Pancreas (tissue), 10 donors: ENCODE measurements at regions not wholly inside any gene's neighbourhood (a gene's known extent, or its start where the extent isn't known, plus 50 kb on each side); places are given as distances from the start of the nearest gene placed in this dataset.
A peak's percentile ranks its signal among the peaks of the same experiment; 100 is the strongest.

Experiments used
- ATAC-seq, 4 donors: fragments of 200-7000 bp; cut with Tn5 transposase; one replicate each; pipeline versions ENCODE4 v1.8.0 to v1.9.1; 2020; ENCODE audit warnings: mild to moderate bottlenecking in 4 of 4, moderate library complexity in 4 of 4
- DNase-seq, 6 donors: peaks; one replicate each; pipeline ENCODE4 v3.0.0-alpha.2; 2020
- FAIRE-seq: peaks from 2 replicates; lab custom pipeline; 2012; peaks lifted over from hg19 to GRCh38; lab: Jason Lieb, UNC
- H3K27ac ChIP-seq, 4 donors: fragments of 200-600 bp; sonication (generic); 1 replicate in 3 of 4; 2 replicates in 1 of 4; pipeline versions ENCODE4 v1.5.0 to v1.8.0; 2020
- H3K27me3 ChIP-seq, 4 donors: fragments of 200-600 bp; one replicate each; pipeline ENCODE4 v1.8.0; 2021
- H3K36me3 ChIP-seq, 3 donors: fragments of 200-600 bp; sonication (generic) in 1 of 3; one replicate each; pipeline versions ENCODE4 v1.5.0 to v1.8.0; 2020 to 2021
- H3K4me1 ChIP-seq, 3 donors: fragments of 200-600 bp; one replicate each; pipeline ENCODE4 v1.8.0; 2021
- H3K4me3 ChIP-seq, 4 donors: fragments of 200-600 bp; sonication (generic) in 2 of 4; one replicate each; pipeline versions ENCODE4 v1.5.0 to v1.8.0; 2020 to 2021
- H3K9me3 ChIP-seq, 4 donors: fragments of 200-600 bp; one replicate each; pipeline ENCODE4 v1.8.0; 2021
- WGBS, 2 donors: extraction: QIAGEN DNeasy Blood & Tissue Kit; methylation state at CpG; one replicate each; pipeline ENCODE4 v1.1.7; 2013; 5-methylcytosine and 5-hydroxymethylcytosine counted together
- intact Hi-C, 3 donors: fragments of 100-400 bp; cut with DNase I; formaldehyde crosslinking; loops; one replicate each; pipeline versions ENCODE4 v1.11.1 to v1.14.2; 2022
- TF ChIP-seq, protein P1 (sequence below), 4 donors: fragments of 200-600 bp; sonication (generic) in 3 of 4; IDR thresholded peaks; one replicate each; pipeline versions ENCODE4 v1.5.0 to v1.8.0; 2021; ENCODE audit warnings: antibody characterized with exemption in 4 of 4
- donor health status: healthy with polysubstance abuse.
- donor health status: DM: no; HTN: no; CAD: no; lungs with moderate emphysema.
- donor health status: DM: no; HTN: no; CAD: no.
- donor health status: control.
- donor health status: control.
- donor health status: Bipolar disorder and iron deficiency.
- donor health status: DM: yes; HTN: yes; CAD: no.
- donor health status: DM: no; HTN: no; CAD: no.
- donor health status: DM: no; HTN: no; CAD: no.
- donor health status: DM: yes; HTN: yes; CAD: no.

- ATAC-seq (no peak), DNase-seq (no peak), FAIRE-seq (no peak)
- H3K4me3 ChIP-seq, result no peak overlapping the region
- H3K27ac ChIP-seq, result no peak overlapping the region
- TF ChIP-seq, protein P1, sequence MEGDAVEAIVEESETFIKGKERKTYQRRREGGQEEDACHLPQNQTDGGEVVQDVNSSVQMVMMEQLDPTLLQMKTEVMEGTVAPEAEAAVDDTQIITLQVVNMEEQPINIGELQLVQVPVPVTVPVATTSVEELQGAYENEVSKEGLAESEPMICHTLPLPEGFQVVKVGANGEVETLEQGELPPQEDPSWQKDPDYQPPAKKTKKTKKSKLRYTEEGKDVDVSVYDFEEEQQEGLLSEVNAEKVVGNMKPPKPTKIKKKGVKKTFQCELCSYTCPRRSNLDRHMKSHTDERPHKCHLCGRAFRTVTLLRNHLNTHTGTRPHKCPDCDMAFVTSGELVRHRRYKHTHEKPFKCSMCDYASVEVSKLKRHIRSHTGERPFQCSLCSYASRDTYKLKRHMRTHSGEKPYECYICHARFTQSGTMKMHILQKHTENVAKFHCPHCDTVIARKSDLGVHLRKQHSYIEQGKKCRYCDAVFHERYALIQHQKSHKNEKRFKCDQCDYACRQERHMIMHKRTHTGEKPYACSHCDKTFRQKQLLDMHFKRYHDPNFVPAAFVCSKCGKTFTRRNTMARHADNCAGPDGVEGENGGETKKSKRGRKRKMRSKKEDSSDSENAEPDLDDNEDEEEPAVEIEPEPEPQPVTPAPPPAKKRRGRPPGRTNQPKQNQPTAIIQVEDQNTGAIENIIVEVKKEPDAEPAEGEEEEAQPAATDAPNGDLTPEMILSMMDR (IDR thresholded peaks at IDR 0.05), result no peak
- WGBS, 2 donors, result 66 to 82% methylated on average over 2 of the region's 2 CpGs
- H3K36me3 ChIP-seq, result no peaks in the 10 kb centered on the region
- intact Hi-C loops, result no loop called here
- no peaks in the 10 kb centered on the region for H3K27me3 ChIP-seq
- H3K4me1 ChIP-seq, result no peaks in the 10 kb centered on the region
- H3K9me3 ChIP-seq, result no peaks in the 10 kb centered on the region
These were observed 56.4 kb upstream of the RBMS1 start for GRCh38 chr2:160550048-160550447.

GRCh38 chr2:160551259-160551658, 57.7 kb upstream of the RBMS1 start:
- intact Hi-C loops, result no loop called here
- Histone ChIP-seq H3K4me3 (no peak overlapping the region), H3K9me3 (no peaks in the 10 kb centered on the region), H3K4me1 (no peaks in the 10 kb centered on the region), H3K36me3 (no peaks in the 10 kb centered on the region), H3K27ac (no peak overlapping the region), H3K27me3 (no peaks in the 10 kb centered on the region)
- FAIRE-seq (no peak), DNase-seq (no peak), ATAC-seq (peak in 1 of 4 donors; percentile 26)
- 45 to 57% methylated on average over 4 of the region's 4 CpGs for WGBS, 2 donors
- TF ChIP-seq, protein P1 (IDR thresholded peaks at IDR 0.05), result no peak

GRCh38 chr2:160555420-160556071, 61.9 kb upstream of the RBMS1 start:
- Histone ChIP-seq H3K4me3 (no peak overlapping the region), H3K36me3 (no peaks in the 10 kb centered on the region), H3K27ac (no peak overlapping the region), H3K4me1 (no peaks in the 10 kb centered on the region), H3K27me3 (no peaks in the 10 kb centered on the region), H3K9me3 (no peaks in the 10 kb centered on the region)
- intact Hi-C loops, result no loop called here
- DNase-seq (no peak), FAIRE-seq (no peak), ATAC-seq (no peak)
- TF ChIP-seq, protein P1 (IDR thresholded peaks at IDR 0.05), result no peak
- WGBS, 2 donors, result 87 to 91% methylated on average over 6 of the region's 6 CpGs

DNA sequence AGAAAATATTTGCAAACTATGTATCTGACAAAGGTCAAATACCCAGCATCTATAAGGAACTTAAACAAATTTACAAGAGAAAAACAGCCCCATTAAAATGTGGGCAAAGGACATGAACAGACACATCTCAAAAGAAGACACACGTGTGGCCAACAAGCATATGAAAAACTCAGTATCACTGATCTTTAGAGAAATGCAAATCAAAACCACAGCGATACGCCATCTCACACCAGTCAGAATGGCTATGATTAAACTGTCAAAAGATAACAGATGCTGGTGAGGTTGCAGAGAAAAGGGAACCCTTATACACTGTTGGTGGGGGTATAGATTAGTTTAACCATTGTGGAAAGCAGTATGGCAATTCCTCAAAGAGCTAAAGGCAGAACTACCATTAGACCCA, 64.3 kb upstream of the RBMS1 start:
- intact Hi-C loops, result no loop called here
- Histone ChIP-seq H3K9me3 (no peaks in the 10 kb centered on the region), H3K36me3 (no peaks in the 10 kb centered on the region), H3K27me3 (no peaks in the 10 kb centered on the region), H3K4me1 (no peaks in the 10 kb centered on the region), H3K4me3 (no peak overlapping the region), H3K27ac (no peak overlapping the region)
- WGBS, 2 donors, result 85 to 86% methylated on average over 3 of the region's 3 CpGs
- DNase-seq, result no peak
- no peak for ATAC-seq
- no peak for FAIRE-seq
- TF ChIP-seq, protein P1 (IDR thresholded peaks at IDR 0.05), result no peak

DNA sequence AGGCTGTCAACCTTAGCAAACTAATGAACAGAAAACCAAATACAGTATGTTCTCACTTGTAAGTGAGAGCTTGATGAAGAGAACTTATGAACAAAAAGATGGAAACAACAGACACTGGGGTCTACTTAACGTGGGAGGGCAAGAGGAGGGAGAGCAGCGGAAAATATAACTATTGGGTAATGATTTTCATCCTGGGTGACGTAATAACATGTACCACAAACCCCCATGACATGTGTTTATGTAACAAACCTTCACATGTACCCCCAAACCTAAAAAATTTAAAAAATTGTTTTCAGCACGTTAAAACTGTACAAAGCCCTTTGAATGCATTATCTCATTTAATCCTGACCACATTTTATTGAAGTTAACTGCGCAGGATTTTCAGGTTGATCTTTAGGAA, 64.9 kb upstream of the RBMS1 start:
- WGBS, 2 donors, result 74 to 87% methylated on average over 5 of the region's 5 CpGs
- ATAC-seq, result no peak
- TF ChIP-seq, protein P1 (IDR thresholded peaks at IDR 0.05), result no peak
- no peak for DNase-seq
- intact Hi-C loops, result no loop called here
- no peak overlapping the region for H3K27ac ChIP-seq
- FAIRE-seq, result no peak
- no peaks in the 10 kb centered on the region for H3K36me3 ChIP-seq
- no peaks in the 10 kb centered on the region for H3K9me3 ChIP-seq
- H3K27me3 ChIP-seq, result no peaks in the 10 kb centered on the region
- H3K4me3 ChIP-seq, result no peak overlapping the region
- H3K4me1 ChIP-seq, result no peaks in the 10 kb centered on the region
